A673 (cell line): ENCODE measurements at regions not wholly inside any gene's neighbourhood (a gene's known extent, or its start where the extent isn't known, plus 50 kb on each side); places are given as distances from the start of the nearest gene placed in this dataset.

Experiments
- EZH2 ChIP-seq: fragments of 200-600 bp; sonication (generic); IDR thresholded peaks from 2 replicates; pipeline ENCODE4 v1.6.1; 2017; ENCODE audit warnings: borderline replicate concordance, low read depth, mild to moderate bottlenecking, mixed read lengths, antibody characterized with exemption, low read length; ENCODE audit not compliant: poor library complexity, severe bottlenecking
- TF ChIP-seq, protein P1 (sequence below): fragments of 300-800, 200-600 bp; sonication (generic); conservative IDR thresholded peaks from 2 replicates; pipeline ENCODE4 v1.5.1; 2017; ENCODE audit warnings: low read depth, mild to moderate bottlenecking, antibody characterized with exemption, low read length, moderate library complexity, mixed read lengths

DNA sequence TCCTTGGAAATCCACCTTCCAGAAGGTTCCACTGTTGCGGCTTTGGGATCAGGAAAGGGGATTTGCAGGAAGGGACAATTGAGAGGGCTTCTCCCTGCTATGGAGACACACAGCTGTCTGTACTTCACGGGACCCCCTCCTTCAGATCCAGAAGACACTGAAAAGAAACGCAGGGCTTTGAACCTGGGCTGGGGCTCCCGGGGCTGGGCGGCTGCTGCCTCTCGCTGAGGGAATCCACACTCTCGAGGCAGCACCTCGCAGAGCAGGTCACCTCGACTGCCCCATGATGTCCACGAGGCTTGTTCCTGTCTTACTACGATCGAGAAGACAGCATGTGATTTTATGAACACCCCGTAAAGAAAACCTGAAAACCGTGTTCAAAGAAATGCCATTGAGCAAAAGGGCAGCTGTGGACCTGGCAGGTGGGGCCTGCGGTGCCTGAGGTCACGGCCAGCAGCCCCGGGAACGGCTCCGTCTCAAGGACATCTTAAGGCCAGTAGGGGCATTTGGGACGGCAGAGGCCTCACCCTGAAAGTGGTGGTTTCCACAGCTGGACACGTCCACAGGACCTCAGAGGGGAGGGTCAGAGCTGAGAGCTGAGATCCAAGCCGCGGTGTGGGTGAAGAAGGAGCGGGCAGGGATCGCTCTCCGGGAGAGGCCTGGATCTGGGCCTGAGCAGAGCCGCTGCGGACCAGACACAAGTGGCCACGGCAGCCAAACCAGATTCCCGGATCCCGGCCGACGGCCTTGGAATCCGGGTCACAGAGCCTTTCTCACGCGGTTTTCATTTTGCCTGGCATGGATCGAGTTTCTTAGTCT, 165.7 kb downstream of the RTP5 start:
- TF ChIP-seq, protein P1, sequence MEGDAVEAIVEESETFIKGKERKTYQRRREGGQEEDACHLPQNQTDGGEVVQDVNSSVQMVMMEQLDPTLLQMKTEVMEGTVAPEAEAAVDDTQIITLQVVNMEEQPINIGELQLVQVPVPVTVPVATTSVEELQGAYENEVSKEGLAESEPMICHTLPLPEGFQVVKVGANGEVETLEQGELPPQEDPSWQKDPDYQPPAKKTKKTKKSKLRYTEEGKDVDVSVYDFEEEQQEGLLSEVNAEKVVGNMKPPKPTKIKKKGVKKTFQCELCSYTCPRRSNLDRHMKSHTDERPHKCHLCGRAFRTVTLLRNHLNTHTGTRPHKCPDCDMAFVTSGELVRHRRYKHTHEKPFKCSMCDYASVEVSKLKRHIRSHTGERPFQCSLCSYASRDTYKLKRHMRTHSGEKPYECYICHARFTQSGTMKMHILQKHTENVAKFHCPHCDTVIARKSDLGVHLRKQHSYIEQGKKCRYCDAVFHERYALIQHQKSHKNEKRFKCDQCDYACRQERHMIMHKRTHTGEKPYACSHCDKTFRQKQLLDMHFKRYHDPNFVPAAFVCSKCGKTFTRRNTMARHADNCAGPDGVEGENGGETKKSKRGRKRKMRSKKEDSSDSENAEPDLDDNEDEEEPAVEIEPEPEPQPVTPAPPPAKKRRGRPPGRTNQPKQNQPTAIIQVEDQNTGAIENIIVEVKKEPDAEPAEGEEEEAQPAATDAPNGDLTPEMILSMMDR = no peak
- no peak for TF ChIP-seq EZH2
